ENCODE measurements at regions not wholly inside any gene's neighbourhood (a gene's known extent, or its start where the extent isn't known, plus 50 kb on each side); places are given as distances from the start of the nearest gene placed in this dataset.

DNA sequence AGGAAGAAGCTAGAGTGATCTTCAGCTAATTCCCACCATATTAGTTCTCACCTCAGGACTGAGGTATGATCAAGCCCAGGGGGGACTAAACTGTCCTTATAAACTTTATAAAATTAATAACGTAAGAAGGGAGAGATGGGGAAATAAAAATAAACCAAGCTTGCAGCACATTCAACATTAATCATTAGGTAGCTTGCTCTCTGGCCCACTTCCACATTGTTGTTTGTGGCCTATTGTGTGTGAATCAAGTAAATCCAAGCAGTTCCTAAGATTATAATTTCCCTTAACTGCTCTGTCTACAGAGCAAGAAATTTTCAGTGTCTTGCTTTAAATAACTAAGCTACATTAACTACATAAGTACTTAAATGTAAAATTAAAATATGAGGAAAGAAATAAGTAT, 131.3 kb upstream of the ABCA1 start:
- TF ChIP-seq, protein P1, sequence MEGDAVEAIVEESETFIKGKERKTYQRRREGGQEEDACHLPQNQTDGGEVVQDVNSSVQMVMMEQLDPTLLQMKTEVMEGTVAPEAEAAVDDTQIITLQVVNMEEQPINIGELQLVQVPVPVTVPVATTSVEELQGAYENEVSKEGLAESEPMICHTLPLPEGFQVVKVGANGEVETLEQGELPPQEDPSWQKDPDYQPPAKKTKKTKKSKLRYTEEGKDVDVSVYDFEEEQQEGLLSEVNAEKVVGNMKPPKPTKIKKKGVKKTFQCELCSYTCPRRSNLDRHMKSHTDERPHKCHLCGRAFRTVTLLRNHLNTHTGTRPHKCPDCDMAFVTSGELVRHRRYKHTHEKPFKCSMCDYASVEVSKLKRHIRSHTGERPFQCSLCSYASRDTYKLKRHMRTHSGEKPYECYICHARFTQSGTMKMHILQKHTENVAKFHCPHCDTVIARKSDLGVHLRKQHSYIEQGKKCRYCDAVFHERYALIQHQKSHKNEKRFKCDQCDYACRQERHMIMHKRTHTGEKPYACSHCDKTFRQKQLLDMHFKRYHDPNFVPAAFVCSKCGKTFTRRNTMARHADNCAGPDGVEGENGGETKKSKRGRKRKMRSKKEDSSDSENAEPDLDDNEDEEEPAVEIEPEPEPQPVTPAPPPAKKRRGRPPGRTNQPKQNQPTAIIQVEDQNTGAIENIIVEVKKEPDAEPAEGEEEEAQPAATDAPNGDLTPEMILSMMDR (IDR thresholded peaks at IDR 0.05; ENCODE audit: low read length): no peak
- TF ChIP-seq EZH2 (optimal IDR thresholded peaks at IDR 0.05; ENCODE audit: low read depth, low read length): no peak
